ENCODE measurements at regions not wholly inside any gene's neighbourhood (a gene's known extent, or its start where the extent isn't known, plus 50 kb on each side); places are given as distances from the start of the nearest gene placed in this dataset.

- Histone ChIP-seq H3K4me2 (ENCODE audit: insufficient read depth in 1 of 2, low read depth in 2 of 2, low read length in 2 of 2) (no peak overlapping the region), H3K27ac (ENCODE audit: low read depth, low read length) (no peak overlapping the region), H2BK5ac (ENCODE audit: low read depth, low read length) (no peak overlapping the region), H2BK120ac (replicated peaks; ENCODE audit: low read depth, low read length) (no peak overlapping the region), H3K18ac (ENCODE audit: extremely low read depth, low read length) (no peak overlapping the region), H2BK15ac (ENCODE audit: low read length) (no peak overlapping the region), H2AFZ (ENCODE audit: low read length) (no peak overlapping the region), H4K20me1 (replicated peaks in 1 of 2; ENCODE audit: control insufficient read depth in 1 of 2, insufficient read depth in 2 of 2, low read length in 2 of 2) (no peaks in the 10 kb centered on the region), H3K14ac (ENCODE audit: insufficient read length) (no peak overlapping the region), H3K9me3 (ENCODE audit: insufficient read depth in 2 of 2, low read depth in 1 of 2, low read length in 1 of 2) (no peaks in the 10 kb centered on the region), H3K4me3 (ENCODE audit: extremely low read depth in 1 of 4, insufficient read depth in 2 of 4, low read depth in 3 of 4, low read length in 4 of 4) (no peak overlapping the region), H3K4ac (replicated peaks; ENCODE audit: insufficient read length, low read depth, low read length) (no peak overlapping the region), H4K91ac (replicated peaks; ENCODE audit: insufficient read length, low read length) (no peak overlapping the region), H3K9ac (replicated peaks in 1 of 4; ENCODE audit: extremely low read depth in 1 of 4, low read depth in 3 of 4, low read length in 3 of 4) (no peak overlapping the region), H4K8ac (ENCODE audit: extremely low read depth, insufficient read depth, low read length) (no peak overlapping the region), H2BK20ac (ENCODE audit: low read length) (no peak overlapping the region), H2AK5ac (ENCODE audit: low read depth, low read length) (no peak overlapping the region), H3K27me3 (replicated peaks in 1 of 4; ENCODE audit: control insufficient read depth in 3 of 4, extremely low read depth in 1 of 4, insufficient read depth in 3 of 4, low read length in 3 of 4) (no peaks in the 10 kb centered on the region), H3K79me1 (ENCODE audit: low read depth, low read length) (no peaks in the 10 kb centered on the region), H2BK12ac (ENCODE audit: low read depth, low read length) (no peak overlapping the region), H3K4me1 (replicated peaks in 1 of 4; ENCODE audit: control insufficient read depth in 3 of 4, insufficient read depth in 4 of 4, low read length in 3 of 4) (no peaks in the 10 kb centered on the region; a peak in 2 of 7 replicates), H4K5ac (ENCODE audit: insufficient read length, low read depth, low read length) (no peak overlapping the region), H3K23me2 (ENCODE audit: low read depth, low read length) (no peaks in the 10 kb centered on the region), H3K36me3 (ENCODE audit: control insufficient read depth in 2 of 4, insufficient read depth in 4 of 4, low read length in 3 of 4) (no peaks in the 10 kb centered on the region), H3K56ac (replicated peaks; ENCODE audit: insufficient read length, low read depth, low read length) (no peak overlapping the region), H3K23ac (ENCODE audit: insufficient read length) (no peak overlapping the region), H3K79me2 (ENCODE audit: control insufficient read depth in 1 of 2, insufficient read depth in 2 of 2, low read length in 2 of 2) (no peaks in the 10 kb centered on the region)
- FAIRE-seq (no peak), DNase-seq (ENCODE audit: low read depth in 1 of 2, low spot score in 2 of 2) (no peak)
- CTCF ChIA-PET (ENCODE audit: partially characterized antibody) = interaction anchor here (0.6 to 8.2 kb wide), 8 partner anchors 9 to 195 kb away, joined by 3 to 144 read pairs (median 5); partner anchors contain the start of gene ARRDC3
- 93% methylated on average over 1 of the region's 1 CpG; no CpG with 5 or more reads in 1 of the 2 experiments for WGBS, 2 experiments (ENCODE audit: extremely low coverage in 1 of 2, insufficient coverage in 1 of 2, insufficient read length in 1 of 2, insufficient replicate concordance in 2 of 2, low coverage in 1 of 2, low lambda C conversion rate in 2 of 2, missing lambda C conversion rate in 1 of 2)
- TF ChIP-seq TAF1 (IDR thresholded peaks at IDR 0.05; ENCODE audit: low read depth, low read length) = no peak
- TF ChIP-seq CHD2 (IDR thresholded peaks at IDR 0.05; ENCODE audit: low read length) = no peak
- TF ChIP-seq POLR2A (IDR thresholded peaks at IDR 0.05; ENCODE audit: control extremely low read depth in 1 of 2, low read depth in 2 of 2, low read length in 2 of 2) = no peak
- TF ChIP-seq CTBP2 (IDR thresholded peaks at IDR 0.05; ENCODE audit: borderline replicate concordance, insufficient read depth, insufficient read length, low read length) = no peak
- no peak for TF ChIP-seq TAF7 (optimal IDR thresholded peaks at IDR 0.05; ENCODE audit: borderline replicate concordance, low read depth, low read length)
- TF ChIP-seq POU5F1 (IDR thresholded peaks at IDR 0.05; ENCODE audit: low read depth, low read length) = no peak
- TF ChIP-seq NRF1 (IDR thresholded peaks at IDR 0.05; ENCODE audit: low read depth, low read length) = no peak
- no peak for TF ChIP-seq ATF2 (IDR thresholded peaks at IDR 0.05; ENCODE audit: low read length)
- POLR2A ChIA-PET (ENCODE audit: partially characterized antibody) = interaction anchor here (0.7 to 2.7 kb wide), 4 partner anchors 50 to 812 kb away, joined by 3 to 13 read pairs (median 4); partner anchors contain the start of gene ARRDC3
These were observed 159.2 kb downstream of the ARRDC3 start for GRCh38 chr5:91223886-91224285.

Measured in H1 (cell line).